Glutamatergic neuron (in vitro differentiated cells): ENCODE measurements at regions not wholly inside any gene's neighbourhood (a gene's known extent, or its start where the extent isn't known, plus 50 kb on each side); places are given as distances from the start of the nearest gene placed in this dataset.

ENCODE experiments used
- DNase-seq: peaks from one replicate; pipeline ENCODE4 v3.0.0; 2022
- H3K27ac Mint-ChIP-seq: one replicate; pipeline ENCODE4 v1.8.0; 2020; ENCODE audit warnings: mild to moderate bottlenecking, mixed read lengths, inconsistent platforms; ENCODE audit not compliant: unreplicated experiment
- H3K27me3 Mint-ChIP-seq: one replicate; pipeline ENCODE4 v1.8.0; 2020; ENCODE audit warnings: mild to moderate bottlenecking, moderate library complexity, mixed read lengths, inconsistent platforms; ENCODE audit not compliant: unreplicated experiment
- H3K36me3 Mint-ChIP-seq: one replicate; pipeline ENCODE4 v1.8.0; 2020; ENCODE audit warnings: mild to moderate bottlenecking, mixed read lengths, inconsistent platforms; ENCODE audit not compliant: unreplicated experiment
- H3K4me1 Mint-ChIP-seq: one replicate; pipeline ENCODE4 v1.8.0; 2020; ENCODE audit warnings: mild to moderate bottlenecking, low read depth, mixed read lengths, inconsistent platforms; ENCODE audit not compliant: unreplicated experiment
- H3K4me3 Mint-ChIP-seq: one replicate; pipeline ENCODE4 v1.8.0; 2020; ENCODE audit warnings: mild to moderate bottlenecking, mixed read lengths, inconsistent platforms; ENCODE audit not compliant: unreplicated experiment
- H3K9me3 Mint-ChIP-seq: one replicate; pipeline ENCODE4 v1.8.0; 2020; ENCODE audit warnings: mild to moderate bottlenecking, moderate library complexity, mixed read lengths, inconsistent platforms; ENCODE audit not compliant: unreplicated experiment
- CTCF ChIP-seq: fragments of 200-600 bp; sonication (generic); IDR thresholded peaks from one replicate; pipeline ENCODE4 v1.5.0; 2021; ENCODE audit not compliant: partially characterized antibody, unreplicated experiment

GRCh38 chr12:27894309-27894708, 78.2 kb downstream of the PTHLH start:
- H3K4me1 Mint-ChIP-seq, result no peaks in the 10 kb centered on the region
- no peak overlapping the region for H3K4me3 Mint-ChIP-seq
- H3K27me3 Mint-ChIP-seq, result no peaks in the 10 kb centered on the region
- H3K36me3 Mint-ChIP-seq, result no peaks in the 10 kb centered on the region
- no peak overlapping the region for H3K27ac Mint-ChIP-seq
- TF ChIP-seq CTCF, result no peak
- DNase-seq, result no peak
- no peaks in the 10 kb centered on the region for H3K9me3 Mint-ChIP-seq

- Mint-ChIP-seq H3K27ac (no peak overlapping the region), H3K4me3 (no peak overlapping the region), H3K36me3 (peaks cover 3% of the 10 kb centered on the region), H3K4me1 (peaks cover 2% of the 10 kb centered on the region), H3K27me3 (peaks cover 4% of the 10 kb centered on the region), H3K9me3 (peaks cover 11% of the 10 kb centered on the region)
- no peak for TF ChIP-seq CTCF
- DNase-seq, result no peak
These were observed 92.8 kb downstream of the PTHLH start for GRCh38 chr12:27879708-27880107.

- H3K27ac Mint-ChIP-seq, result no peak overlapping the region
- peaks cover 11% of the 10 kb centered on the region for H3K9me3 Mint-ChIP-seq
- H3K36me3 Mint-ChIP-seq, result peaks cover 15% of the 10 kb centered on the region
- H3K27me3 Mint-ChIP-seq, result peaks cover 5% of the 10 kb centered on the region
- no peak overlapping the region for H3K4me3 Mint-ChIP-seq
- peaks cover 3% of the 10 kb centered on the region for H3K4me1 Mint-ChIP-seq
- no peak for DNase-seq
- no peak for TF ChIP-seq CTCF
These were observed 95.6 kb upstream of the MANSC4 start for GRCh38 chr12:27875677-27876076.

GRCh38 chr12:27873010-27873409, 93.0 kb upstream of the MANSC4 start:
- no peak overlapping the region for H3K4me3 Mint-ChIP-seq
- peaks cover 15% of the 10 kb centered on the region for H3K36me3 Mint-ChIP-seq
- H3K27me3 Mint-ChIP-seq, result peaks cover 5% of the 10 kb centered on the region
- H3K9me3 Mint-ChIP-seq, result peaks cover 11% of the 10 kb centered on the region
- no peak overlapping the region for H3K27ac Mint-ChIP-seq
- peaks cover 16% of the 10 kb centered on the region for H3K4me1 Mint-ChIP-seq
- TF ChIP-seq CTCF, result no peak
- DNase-seq, result no peak

- no peak for DNase-seq
- TF ChIP-seq CTCF, result no peak
- Mint-ChIP-seq H3K27ac (no peak overlapping the region), H3K4me1 (peaks cover 16% of the 10 kb centered on the region), H3K36me3 (peaks cover 15% of the 10 kb centered on the region), H3K27me3 (peaks cover 5% of the 10 kb centered on the region), H3K4me3 (no peak overlapping the region), H3K9me3 (peaks cover 7% of the 10 kb centered on the region)
These were observed 91.9 kb upstream of the MANSC4 start for GRCh38 chr12:27871946-27872345.
